Lung microvascular endothelial cell (primary cell): ENCODE measurements at regions not wholly inside any gene's neighbourhood (a gene's known extent, or its start where the extent isn't known, plus 50 kb on each side); places are given as distances from the start of the nearest gene placed in this dataset.

ENCODE experiments used
- DNase-seq, 2 donors: peaks; one replicate each; pipeline versions ENCODE4 v3.0.0 to v3.0.0-alpha.2; 2010; ENCODE audit warnings: low read depth in 2 of 2

DNA sequence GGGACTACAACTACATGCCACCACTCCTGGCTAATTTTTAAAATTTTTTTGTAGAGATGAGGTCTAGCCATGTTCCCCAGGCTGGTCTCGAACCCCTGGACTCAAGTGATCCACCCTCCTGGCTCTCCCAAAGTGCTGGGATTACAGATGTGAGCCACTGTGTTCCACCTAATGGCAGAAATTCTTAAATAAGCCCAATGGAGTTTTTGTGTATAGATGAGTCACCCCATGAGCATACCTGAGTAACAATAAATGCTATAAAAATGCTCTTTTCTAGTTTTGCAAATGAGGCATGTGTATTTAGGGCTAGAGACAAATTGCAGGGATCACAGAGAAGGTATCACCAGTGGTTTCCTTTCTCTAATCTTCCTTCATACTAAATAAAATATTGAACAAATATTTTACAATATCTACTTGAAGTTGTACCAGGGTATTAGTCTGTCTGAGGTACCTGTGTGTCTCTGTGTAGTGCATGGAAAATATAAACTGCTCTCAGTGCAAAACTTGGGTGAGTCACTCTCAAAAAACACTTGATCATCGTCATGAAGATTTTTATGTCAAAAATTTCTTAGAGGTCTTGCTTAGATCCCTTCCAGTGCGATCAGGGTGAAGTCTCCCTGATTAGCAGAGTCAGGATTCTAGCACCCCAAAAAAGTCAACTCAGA lies 337.1 kb upstream of the MMADHC start:
- no peak for DNase-seq

DNA sequence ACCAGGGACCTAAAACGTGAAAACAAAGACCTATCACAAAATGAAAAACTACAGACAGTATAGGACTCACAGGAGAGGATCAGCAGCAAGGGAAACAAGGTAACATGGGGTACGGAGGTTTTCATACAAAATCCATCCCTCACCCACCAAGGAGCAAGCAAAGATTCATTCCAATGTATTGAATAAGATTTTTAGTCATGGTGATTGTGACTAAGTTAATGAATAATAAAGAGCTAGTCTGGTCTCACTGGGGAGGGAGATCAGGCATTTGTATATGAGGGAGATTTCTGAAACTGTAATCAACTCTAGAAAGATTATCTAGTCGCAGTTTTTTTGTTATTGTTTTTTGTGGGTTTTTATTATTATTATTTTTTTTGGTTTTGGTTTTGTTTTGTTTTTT lies 336.5 kb upstream of the MMADHC start:
- DNase-seq, result no peak

DNA sequence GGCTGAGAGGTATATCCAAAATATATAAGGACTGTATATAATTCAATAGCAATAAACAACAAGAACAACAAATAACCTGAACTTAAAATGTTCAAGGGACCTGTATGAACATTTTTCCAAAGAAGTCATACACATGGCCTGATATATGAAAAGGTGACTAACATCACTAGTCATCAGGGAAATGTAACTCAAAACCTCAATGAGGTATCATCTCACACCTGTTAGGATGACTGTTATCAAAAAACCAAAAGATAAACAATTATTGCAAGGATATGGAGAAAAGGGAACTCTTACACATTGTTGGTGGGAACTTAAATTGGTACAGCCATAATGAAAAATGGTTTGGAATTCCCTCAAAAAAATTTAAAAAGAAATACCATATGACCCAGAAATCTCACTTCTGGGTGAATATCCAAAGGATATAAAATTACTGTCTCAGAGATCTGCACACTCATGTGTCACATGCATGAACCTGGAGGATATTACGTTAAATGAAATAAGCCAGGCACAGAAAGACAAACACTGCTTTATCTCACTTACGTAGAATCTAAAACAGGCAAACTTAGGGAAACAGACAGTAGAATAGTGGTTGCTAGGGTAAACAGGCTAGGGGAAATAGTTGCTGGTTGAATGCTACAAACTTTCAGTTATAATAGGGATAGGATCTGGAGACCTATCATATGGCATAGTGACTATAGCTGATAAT lies 334.5 kb upstream of the MMADHC start:
- no peak for DNase-seq

DNA sequence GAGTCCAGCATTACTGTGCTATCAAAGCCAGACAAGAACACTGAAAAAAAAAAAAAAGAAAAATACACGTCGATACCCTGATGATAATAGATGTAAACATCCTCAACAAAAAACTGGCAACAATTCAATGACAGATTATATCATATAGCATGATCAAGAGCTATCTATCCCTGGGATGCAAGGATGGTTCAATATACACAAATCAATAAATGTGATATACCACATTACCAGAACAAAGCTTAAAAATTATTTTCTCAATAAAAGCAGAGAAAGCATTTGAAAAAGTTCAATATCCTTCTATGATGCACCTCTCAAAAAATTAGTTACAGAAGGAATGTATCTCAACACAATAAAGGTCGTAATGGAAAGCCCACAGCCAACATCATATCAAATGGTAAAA lies 332.8 kb upstream of the MMADHC start:
- DNase-seq, result no peak

DNA sequence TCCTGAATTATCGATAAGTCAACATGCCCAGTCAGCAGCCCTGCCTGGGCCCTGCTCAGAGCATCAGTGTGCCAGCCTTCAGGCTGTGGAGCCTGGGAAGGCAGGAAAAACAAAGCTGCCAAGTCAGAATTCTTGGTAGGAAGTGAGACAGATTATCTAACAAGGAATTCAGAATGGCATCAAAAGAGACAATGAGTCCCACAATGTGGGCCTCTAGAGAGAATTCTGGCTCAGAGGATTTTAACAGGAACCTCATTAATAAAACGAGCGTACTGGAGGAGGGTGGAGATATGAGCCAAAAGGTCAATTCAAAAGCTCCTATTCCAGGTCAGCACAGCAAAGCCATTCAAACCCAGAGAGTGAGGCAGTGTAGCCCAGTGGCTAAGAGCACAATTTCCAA lies 327.6 kb upstream of the MMADHC start:
- DNase-seq, result no peak

DNA sequence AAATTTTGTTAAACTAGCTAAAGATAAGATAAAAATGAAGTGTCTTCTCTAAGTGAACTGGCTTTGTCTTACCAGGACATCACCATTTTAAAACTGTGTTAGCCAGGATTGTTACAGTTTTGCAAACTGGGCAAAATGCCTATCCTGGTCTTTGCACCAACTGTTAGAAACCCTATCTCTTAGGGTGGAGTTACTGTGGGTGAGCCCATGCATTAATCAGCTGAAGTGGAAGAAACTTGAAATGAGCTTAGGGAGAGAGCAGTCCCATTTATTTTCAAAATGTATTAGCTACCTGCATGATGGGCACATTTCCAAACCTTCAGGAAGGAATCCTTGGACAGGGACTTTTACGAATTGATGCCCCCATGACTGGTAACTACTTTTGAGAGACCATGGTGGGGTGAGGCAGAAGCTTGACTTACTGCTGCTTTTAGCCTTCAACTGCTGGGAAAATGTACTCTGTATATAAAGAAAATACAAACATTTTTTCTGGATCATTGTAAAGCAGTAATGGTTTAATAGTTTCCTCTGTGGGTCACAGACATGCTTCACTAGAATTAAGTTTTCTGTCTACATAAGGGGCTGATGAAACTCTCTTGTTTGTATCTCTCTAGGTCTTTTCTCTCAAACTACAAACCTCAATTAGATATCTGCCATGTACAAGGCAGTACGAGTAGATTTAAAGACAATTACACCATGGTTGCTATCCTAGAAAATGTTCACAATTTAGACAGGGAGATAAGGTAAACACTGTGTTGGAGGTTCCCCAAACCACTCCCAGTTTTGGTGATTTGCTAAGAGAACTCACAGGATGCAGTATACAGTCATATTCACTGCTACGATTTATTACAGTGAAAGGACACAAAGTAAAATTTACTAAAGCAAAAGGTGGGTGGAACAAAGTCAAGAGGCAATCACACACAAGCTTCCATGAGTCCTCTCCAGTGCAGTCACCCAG lies 321.4 kb upstream of the MMADHC start:
- no peak for DNase-seq

DNA sequence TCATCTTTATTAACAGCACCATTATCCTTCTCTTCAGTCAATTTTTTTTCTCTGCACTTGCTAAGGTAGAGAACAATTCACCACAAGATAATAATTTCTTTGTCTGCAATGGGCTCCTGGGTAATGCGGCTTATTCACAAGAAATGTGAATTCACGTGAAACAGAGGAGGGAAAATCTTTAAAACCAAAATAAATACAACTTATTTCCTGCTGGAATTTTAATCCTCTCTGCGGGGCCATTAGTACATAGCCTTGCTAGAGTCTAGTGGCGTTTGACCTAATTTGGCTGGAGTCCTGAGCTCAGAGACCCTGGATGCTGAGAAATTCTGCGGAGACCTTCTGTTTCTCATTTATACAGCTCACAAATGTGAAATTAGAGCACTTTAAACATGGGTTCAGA lies 319.3 kb upstream of the MMADHC start:
- DNase-seq, result no peak

DNA sequence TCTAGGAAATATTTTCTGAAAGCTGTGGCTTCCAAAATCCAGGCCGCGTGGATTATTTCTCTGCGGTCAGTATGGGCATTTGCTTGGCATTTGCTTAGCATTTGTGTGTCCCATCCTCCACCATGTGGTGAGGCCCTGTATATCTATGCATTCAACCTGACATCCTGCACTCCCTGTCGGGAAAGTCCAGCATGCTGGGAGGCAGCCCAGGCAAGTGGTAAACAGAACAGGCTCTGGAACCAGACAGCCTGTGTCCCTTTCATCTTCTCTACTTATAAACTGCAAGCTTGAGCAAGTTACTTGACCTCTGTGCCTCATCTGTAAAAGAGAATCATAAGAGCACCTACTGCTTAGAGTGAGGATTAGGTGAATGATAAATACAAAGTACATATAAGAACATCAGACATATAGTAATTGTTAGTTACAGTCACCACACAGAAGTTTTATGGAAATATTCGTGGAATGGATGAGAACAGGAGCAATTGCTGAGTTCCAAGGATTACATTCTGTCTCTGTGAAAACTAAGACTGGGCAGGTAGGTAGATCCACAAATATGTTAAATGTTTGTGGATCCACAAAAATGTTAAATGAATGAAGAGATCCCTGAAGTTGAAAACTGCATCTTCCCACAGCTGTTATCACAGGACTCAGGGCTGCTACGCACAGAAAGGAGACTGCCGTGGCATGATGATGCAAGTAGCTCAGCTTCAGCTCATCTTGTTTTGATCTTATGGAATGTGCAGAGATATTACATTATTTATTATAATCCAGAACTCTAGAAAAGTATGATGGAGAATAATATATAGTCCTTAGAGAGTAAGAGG lies 317.0 kb upstream of the MMADHC start:
- DNase-seq, result no peak

DNA sequence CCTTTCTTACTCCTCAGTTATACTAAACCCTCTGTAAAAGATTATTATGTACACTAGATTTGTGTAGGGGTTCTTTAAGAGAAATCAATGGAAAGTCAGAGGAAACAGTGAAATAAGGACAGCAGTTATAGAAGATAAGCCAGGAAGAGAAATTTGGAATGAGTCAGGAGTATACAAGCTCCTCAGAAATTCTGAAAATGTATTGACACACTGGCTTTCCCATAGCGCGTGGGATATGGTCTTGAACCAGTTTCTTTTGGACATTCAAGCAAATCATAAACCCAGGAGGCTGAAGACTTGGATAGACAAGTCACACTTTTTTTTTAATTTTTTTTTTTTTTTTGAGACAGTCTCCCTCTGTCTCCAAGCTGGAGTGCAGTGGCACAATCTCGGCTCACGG lies 316.1 kb upstream of the MMADHC start:
- no peak for DNase-seq

DNA sequence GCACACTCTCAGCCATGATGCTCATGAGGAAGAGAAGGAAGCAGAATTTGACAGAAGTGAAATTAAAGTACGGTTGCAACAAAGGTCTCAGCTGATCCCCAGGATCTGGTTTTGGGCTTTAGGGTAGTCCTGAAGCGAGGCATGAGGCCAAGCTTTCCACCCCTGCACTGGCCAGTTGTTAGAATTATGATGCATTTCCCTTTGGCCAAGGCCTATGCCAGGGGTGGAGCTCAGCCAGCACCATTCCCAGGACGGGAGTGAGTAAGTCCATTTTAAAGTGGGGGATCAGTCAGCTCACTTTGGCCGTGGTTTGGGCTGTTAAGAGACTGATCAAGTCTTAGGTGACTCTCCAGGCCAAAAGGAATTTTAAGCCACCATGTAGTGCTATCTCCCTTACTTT lies 314.5 kb upstream of the MMADHC start:
- peak; percentile 8 to 17 for DNase-seq

DNA sequence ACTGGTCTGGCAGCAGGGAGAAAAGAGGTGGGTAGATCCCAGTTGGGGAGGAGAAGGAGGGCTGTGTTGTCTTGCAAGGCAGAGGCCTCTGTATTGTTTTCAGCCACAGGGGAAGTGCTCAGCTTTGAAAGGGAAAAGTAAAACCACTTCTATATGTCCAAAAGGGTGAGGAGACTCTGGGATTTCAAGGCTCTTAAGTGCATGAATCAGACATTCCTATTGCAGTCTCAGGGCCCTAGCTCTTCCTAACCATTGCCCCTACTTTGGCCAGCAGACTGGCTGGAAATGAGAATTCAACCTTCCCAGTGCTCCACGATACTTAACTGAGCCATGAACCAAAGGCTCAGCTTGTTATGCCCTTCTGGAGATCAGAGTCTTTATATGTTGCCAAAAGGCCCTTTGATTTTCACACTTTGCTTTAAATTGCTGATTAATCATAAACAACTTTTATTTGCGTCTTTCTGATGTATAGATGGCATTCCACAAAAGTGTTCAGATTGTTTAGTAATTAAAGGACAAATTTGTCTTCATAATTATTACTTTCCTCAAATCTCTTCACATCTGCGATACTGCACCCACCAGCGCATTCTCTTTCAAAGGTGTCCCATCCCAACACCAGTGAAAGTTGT lies 313.8 kb upstream of the MMADHC start:
- no peak for DNase-seq

DNA sequence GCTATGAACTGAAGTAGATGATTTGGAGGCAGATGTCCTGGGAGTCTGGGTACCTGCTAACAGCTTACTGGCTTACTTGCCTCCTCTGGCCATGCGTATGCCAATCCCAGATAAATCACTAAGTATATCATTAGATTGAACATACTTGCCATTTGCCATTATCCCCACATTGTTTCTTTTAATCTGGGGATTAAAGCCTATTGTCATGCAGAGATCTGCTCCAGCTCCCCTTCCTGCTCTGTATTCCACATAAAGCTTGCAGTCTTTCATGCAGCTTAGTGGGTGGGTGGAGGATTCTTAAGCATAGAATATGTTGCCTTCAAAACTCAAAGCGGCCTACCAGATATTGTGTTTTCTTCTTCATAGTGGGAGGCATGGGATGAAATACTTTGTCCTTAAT lies 311.8 kb upstream of the MMADHC start:
- no peak for DNase-seq

DNA sequence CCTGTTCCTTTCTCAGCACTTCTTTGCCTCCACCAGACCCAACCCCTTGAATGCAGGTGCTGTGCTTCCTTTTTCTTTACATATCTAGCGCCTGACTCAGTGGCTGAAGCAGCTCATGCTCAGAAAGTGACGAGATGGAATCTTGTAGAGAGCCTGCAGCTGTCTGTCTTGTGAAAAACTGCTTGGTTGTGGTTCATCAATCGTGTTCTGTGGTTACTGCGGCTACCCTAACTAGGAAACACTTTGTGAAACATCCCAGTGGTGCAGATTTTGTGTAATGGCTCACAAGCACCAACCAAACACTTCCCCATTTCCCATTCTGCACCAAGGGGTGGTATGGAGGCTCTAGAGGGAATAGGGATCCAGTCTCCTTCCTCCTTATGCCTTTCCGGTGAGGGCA lies 307.2 kb upstream of the MMADHC start:
- DNase-seq, result no peak

DNA sequence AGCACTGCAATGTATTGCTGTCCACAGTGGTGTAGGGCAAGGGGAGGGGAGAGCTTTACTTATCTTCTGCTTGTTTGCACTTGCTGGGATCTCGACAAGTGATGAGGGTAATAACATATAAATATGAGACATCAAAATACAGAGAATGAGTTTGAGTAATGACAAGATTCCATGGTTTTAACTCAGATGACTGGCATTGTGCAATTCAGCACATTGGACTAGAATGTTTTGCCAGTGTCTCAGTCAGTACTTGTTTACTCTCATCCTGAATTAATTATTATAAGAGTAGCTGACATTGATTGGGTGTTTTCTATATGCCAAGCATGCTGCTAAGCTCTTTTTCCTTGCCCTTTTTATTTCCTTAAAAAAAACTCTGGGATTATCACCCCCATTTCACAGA lies 306.7 kb upstream of the MMADHC start:
- DNase-seq, result no peak

DNA sequence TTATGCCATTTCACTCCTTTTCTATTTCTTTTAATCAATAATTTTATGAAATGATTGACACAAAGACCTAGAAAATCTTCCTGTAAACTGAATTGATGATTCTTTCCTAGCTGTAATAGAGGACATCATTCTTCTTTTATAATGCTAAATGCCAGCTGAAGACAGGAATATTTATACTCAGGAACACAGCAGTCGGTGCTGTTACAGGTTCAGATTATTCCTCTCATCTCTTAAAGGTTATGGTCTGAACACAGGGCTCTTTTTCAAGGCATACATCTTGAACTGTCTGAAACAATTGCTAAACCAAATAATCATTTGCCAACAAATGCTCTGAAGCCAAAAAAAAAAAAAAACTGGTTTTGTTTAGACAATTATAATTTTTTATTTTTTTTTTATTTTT lies 305.0 kb upstream of the MMADHC start:
- no peak for DNase-seq

DNA sequence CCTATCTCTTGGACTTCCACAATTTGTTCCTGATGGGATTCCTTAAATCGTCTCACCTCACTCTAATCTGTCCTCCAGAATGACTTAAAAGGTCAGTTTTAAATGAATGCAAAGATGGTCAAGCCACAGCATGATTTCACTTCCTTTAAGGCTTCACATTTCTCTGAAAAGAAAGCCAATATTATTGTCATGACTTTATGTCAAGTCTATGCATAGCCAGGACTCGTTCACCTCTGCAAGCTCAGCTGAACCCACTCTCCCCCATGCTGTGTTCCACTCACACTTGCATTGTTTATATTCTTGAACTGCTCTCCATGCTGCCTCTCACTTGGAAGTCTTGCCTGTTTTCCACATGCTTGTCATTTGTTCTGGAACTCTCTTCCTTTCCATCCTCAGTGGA lies 298.4 kb upstream of the MMADHC start:
- no peak for DNase-seq

DNA sequence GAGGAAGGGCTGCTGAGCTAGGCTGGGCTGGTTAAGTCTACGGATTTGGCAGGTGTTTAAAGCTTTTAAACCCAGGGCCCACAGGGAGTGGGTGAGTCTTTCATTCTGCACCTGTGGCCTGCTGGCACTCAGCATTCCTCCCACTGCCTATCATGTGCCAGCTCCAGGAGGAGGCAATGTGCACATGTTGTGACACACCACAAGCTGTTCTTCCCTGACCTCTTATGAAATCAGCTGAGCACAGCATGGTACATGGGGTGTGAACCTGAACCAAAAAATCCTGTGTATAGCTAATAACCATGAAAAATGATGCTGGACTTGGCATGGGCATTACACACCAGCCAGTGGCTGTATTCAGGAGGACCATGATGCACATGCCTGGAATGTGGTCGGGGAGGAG lies 297.9 kb upstream of the MMADHC start:
- DNase-seq, result no peak

DNA sequence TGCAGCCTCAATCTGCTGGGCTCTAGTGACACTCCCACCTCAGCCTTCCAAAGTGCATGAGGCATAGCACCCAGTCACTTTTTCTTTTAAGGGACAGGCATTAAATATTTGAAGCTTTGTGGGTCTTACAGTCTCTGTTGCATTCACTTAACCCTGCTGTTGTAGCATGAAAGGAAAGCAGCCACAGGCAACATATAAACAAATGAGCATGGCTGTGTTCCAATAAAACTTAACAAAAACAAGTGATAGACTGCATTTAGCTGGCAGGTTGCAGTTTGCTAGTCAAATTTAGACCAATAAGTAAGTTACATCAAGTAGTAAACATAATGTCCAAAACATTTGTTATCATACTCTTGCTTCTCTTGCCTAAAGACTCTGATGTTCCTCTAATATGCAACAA lies 297.3 kb upstream of the MMADHC start:
- DNase-seq, result no peak

DNA sequence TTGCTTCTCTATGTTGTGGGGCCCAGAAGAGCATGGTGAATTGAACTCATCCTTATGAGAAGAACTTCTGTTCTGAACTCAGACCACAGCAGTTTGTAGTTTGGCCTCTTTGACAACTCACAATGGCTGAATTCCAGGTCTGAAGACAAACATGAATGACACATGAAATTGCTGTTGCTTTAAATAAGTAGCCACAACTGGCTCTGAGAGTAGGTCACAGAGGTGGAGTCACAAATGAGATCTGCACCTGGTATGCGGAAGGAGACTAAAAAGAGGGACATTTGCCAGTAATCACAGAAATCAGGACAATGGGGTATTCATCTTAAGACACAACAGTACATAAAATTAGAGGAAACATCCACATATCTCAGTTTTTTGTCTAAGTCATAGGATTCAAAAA lies 290.3 kb upstream of the MMADHC start:
- DNase-seq, result peak; percentile 3 to 52

DNA sequence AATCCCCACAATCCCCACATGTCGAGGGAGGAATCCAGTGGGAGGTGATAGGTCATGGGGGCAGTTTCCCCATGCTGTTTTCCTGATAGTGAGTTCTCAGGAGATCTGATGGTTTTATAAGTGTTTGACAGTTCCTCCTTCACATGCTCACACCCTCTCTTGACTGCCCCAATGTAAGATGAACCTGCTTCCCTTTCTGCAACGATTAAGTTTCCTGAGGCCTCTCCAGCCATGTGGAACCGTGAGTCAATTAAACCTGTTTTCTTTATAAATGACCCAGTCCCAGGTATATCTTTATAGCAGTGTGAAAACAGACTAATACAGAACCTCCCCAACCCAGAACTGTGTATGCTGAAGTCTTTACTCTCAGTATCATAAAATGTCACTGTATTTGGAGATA lies 289.5 kb upstream of the MMADHC start:
- DNase-seq, result no peak

DNA sequence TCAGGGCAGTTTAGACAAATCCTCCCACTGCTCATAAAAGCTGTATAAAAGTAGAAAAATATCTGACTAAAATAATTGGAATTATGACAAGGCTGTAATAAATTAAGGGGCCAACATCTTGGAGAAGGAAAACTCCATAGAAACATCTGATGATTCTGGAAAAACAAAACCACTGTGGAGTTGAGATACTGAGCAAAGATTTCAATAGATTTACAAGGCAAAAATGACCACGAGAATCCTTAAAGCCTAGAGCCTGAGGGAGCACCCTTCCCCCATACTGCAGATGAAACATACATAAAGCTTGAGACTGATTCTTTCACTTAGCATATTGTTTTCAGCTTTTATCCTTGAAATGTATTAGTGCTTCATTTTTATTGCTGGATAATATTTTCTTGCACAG lies 286.4 kb upstream of the MMADHC start:
- DNase-seq, result no peak
